ENCODE measurements at regions not wholly inside any gene's neighbourhood (a gene's known extent, or its start where the extent isn't known, plus 50 kb on each side); places are given as distances from the start of the nearest gene placed in this dataset.

DNA sequence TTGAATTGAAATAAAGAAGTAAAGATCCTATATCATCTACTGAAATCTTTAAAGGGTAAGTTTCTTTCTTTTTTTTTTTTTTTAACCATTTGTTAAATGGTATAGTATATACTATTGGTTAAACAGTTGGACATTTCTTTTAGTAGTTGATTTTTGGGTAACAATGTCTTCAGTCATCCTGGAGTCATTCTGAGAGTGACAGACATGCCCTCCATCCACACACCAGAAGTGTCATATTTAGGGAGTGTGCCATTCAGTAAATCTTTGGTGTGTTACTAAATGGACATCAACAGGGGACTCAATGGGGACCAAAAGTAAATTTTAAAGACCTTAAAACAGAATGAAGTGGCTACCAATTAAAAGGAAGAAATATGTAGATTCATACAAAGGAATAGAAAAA is 50.8 kb upstream of the SLC39A10 start:
- TF ChIP-seq, protein P1, sequence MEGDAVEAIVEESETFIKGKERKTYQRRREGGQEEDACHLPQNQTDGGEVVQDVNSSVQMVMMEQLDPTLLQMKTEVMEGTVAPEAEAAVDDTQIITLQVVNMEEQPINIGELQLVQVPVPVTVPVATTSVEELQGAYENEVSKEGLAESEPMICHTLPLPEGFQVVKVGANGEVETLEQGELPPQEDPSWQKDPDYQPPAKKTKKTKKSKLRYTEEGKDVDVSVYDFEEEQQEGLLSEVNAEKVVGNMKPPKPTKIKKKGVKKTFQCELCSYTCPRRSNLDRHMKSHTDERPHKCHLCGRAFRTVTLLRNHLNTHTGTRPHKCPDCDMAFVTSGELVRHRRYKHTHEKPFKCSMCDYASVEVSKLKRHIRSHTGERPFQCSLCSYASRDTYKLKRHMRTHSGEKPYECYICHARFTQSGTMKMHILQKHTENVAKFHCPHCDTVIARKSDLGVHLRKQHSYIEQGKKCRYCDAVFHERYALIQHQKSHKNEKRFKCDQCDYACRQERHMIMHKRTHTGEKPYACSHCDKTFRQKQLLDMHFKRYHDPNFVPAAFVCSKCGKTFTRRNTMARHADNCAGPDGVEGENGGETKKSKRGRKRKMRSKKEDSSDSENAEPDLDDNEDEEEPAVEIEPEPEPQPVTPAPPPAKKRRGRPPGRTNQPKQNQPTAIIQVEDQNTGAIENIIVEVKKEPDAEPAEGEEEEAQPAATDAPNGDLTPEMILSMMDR (IDR thresholded peaks at IDR 0.05; ENCODE audit: borderline replicate concordance, insufficient read depth, low read depth, low read length): no peak
- no peak overlapping the region for H3K4me3 ChIP-seq (ENCODE audit: low read depth, low read length)

DNA sequence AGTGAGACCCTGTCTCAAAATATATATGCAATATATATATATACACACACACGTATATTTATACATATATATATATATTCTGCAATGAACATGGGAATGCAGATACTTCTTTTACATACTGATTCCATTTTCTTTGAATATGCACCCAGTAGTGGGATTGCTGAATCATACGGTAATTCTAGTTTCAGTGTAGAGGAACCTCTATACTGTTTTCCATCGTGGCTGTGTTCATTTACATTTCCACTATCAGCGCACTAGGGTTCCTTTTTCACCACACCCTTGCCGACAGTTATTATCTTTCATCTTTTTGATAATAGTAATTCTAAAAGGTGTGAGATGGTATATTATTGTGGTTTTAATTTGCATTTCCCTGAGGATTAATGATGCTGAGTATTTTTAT is 52.3 kb upstream of the SLC39A10 start:
- TF ChIP-seq, protein P1 (IDR thresholded peaks at IDR 0.05; ENCODE audit: borderline replicate concordance, insufficient read depth, low read depth, low read length): no peak
- H3K4me3 ChIP-seq (ENCODE audit: low read depth, low read length): no peak overlapping the region

DNA sequence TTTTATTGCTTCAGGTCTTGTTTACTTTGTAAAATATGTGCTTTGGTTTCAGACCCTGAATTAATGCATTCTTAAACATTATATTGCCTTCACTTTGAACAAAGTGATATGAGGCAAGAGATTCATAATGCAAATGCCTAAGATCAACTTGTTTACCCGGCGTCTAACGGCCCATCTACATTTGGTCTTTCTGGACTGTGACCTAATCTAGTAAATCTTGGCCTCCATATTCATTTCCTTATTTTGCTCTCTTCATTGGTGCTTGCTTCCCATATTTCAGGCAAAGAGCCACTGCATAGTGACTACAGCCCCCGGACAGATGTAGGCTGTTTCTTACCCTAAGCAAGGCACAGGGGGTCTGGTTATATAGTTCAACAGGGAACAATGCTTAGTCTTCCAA is 53.0 kb upstream of the SLC39A10 start:
- TF ChIP-seq, protein P1 (IDR thresholded peaks at IDR 0.05; ENCODE audit: borderline replicate concordance, insufficient read depth, low read depth, low read length): no peak
- no peak overlapping the region for H3K4me3 ChIP-seq (ENCODE audit: low read depth, low read length)

DNA sequence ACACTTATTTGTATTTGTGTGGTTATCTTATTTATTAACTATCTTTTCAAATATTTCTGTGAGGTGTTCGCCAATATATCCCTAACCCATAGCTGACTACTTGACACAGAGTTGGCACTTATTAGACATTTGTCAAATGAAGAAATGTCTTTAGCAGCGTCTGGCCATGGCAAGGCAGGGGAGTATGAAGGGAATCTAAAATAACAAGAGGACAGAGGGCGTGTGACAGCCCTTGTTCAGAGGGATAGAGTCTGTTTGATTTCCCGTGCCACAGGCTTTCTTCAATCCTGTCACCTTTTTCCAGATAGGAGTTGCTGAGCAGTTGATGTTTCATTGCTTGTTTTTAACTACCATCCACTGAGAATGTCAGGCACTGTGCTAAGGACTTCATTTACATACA is 53.6 kb upstream of the SLC39A10 start:
- H3K4me3 ChIP-seq (ENCODE audit: low read depth, low read length): no peak overlapping the region
- TF ChIP-seq, protein P1 (IDR thresholded peaks at IDR 0.05; ENCODE audit: borderline replicate concordance, insufficient read depth, low read depth, low read length): no peak

DNA sequence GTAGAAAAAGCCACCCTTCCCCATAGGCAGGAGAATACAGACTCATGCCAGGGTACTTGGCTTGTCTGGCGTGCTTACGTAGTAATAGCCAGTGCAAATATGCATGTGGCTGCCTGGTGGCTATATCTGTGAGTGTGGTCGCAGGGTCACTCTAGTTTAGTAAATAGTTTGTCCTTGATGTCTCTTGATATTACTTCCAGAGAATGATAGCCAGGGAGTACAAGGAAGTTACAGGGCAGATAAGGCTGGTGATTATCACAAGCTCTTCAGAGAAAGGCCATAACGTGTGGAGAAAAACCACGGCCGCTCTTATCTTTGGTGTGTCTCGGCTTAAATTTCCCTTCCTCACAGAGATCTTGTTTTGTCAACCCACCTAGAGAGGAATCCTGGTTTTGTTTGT is 54.3 kb upstream of the SLC39A10 start:
- no peak overlapping the region for H3K4me3 ChIP-seq (ENCODE audit: low read depth, low read length)
- TF ChIP-seq, protein P1 (IDR thresholded peaks at IDR 0.05; ENCODE audit: borderline replicate concordance, insufficient read depth, low read depth, low read length): no peak

DNA sequence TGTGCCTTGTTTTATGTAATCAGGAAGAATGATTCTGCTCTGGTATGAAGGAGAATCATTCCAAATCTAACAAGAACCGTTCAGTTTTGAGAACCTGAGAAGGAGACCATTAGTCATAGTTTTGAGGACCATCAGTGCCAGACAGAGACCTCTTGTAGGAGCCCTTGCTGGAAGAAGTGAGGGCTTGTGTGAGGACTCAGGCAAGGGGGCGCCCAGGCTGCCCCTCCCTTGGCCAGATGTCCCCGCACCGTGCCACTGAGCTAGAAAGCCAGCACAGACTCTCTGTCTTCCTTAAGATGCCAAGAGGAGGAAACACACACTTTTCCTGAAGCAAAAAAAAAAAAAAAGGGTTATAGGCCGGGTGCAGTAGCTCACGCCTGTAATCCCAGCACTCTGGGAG is 55.7 kb upstream of the SLC39A10 start:
- no peak overlapping the region for H3K4me3 ChIP-seq (ENCODE audit: low read depth, low read length)

DNA sequence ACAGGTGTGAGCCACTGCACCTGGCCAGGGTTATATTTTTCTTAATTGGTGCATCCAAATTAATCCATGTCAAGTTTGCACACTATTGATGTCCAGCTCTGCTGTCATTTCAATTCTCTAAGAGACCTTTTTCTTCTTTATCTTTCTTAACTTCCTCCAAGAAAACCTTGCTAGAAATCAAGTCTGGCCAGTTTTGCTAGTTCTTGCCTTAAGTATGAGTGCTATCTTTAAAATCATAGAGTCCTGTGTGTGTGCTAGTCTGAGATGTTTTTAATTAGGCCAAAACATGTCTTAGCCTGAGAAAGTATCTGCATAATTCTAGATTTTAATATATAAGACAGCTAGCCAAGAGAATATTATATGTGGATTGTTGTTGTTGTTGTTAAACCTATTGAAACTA is 56.2 kb upstream of the SLC39A10 start:
- TF ChIP-seq, protein P1 (IDR thresholded peaks at IDR 0.05; ENCODE audit: borderline replicate concordance, insufficient read depth, low read depth, low read length): no peak
- no peak overlapping the region for H3K4me3 ChIP-seq (ENCODE audit: low read depth, low read length)

More for the DNA sequence above, 55.7 kb upstream of the SLC39A10 start:
- TF ChIP-seq, protein P1 (IDR thresholded peaks at IDR 0.05; ENCODE audit: borderline replicate concordance, insufficient read depth, low read depth, low read length): no peak
